ENCODE measurements at regions not wholly inside any gene's neighbourhood (a gene's known extent, or its start where the extent isn't known, plus 50 kb on each side); places are given as distances from the start of the nearest gene placed in this dataset.

DNA sequence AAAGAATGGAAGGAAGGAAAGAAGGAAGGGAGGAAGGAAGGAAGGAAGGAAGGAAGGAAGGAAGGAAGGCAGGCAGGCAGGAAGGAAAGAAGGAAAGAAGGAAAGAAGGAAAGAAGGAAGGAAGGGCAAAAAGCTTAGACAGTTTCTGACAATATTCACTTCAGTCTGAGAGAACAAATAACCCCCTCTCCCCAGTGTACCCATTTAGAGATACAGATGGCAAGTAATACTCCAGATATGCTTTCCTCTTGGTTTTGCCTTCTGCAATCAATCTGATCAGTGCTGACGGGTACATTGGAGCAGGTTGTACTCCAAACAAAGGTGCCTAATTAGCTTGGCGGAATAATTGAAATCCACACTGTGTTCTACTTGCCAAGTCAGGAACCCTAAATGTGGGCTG lies 534.6 kb upstream of the TMEFF2 start:
- TF ChIP-seq, protein P1, sequence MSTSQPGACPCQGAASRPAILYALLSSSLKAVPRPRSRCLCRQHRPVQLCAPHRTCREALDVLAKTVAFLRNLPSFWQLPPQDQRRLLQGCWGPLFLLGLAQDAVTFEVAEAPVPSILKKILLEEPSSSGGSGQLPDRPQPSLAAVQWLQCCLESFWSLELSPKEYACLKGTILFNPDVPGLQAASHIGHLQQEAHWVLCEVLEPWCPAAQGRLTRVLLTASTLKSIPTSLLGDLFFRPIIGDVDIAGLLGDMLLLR (CRISPR knock-in tag; IDR thresholded peaks at IDR 0.05), result no peak
- TF ChIP-seq ZFX (CRISPR knock-in tag; IDR thresholded peaks at IDR 0.05; ENCODE audit: low read depth) (no peak), RELA (CRISPR knock-in tag; IDR thresholded peaks at IDR 0.05) (no peak), MXI1 (IDR thresholded peaks at IDR 0.05; ENCODE audit: borderline replicate concordance, low read depth, low read length) (no peak), NR2F6 (IDR thresholded peaks at IDR 0.05) (no peak), NR2F6 (CRISPR knock-in tag; IDR thresholded peaks at IDR 0.05) (no peak), BCLAF1 (IDR thresholded peaks at IDR 0.05) (no peak), EZH2 (conservative IDR thresholded peaks at IDR 0.05; ENCODE audit: low read depth, low read length) (no peak), ZNF598 (CRISPR knock-in tag; IDR thresholded peaks at IDR 0.05; ENCODE audit: borderline replicate concordance) (no peak)
- TF ChIP-seq, protein P2, sequence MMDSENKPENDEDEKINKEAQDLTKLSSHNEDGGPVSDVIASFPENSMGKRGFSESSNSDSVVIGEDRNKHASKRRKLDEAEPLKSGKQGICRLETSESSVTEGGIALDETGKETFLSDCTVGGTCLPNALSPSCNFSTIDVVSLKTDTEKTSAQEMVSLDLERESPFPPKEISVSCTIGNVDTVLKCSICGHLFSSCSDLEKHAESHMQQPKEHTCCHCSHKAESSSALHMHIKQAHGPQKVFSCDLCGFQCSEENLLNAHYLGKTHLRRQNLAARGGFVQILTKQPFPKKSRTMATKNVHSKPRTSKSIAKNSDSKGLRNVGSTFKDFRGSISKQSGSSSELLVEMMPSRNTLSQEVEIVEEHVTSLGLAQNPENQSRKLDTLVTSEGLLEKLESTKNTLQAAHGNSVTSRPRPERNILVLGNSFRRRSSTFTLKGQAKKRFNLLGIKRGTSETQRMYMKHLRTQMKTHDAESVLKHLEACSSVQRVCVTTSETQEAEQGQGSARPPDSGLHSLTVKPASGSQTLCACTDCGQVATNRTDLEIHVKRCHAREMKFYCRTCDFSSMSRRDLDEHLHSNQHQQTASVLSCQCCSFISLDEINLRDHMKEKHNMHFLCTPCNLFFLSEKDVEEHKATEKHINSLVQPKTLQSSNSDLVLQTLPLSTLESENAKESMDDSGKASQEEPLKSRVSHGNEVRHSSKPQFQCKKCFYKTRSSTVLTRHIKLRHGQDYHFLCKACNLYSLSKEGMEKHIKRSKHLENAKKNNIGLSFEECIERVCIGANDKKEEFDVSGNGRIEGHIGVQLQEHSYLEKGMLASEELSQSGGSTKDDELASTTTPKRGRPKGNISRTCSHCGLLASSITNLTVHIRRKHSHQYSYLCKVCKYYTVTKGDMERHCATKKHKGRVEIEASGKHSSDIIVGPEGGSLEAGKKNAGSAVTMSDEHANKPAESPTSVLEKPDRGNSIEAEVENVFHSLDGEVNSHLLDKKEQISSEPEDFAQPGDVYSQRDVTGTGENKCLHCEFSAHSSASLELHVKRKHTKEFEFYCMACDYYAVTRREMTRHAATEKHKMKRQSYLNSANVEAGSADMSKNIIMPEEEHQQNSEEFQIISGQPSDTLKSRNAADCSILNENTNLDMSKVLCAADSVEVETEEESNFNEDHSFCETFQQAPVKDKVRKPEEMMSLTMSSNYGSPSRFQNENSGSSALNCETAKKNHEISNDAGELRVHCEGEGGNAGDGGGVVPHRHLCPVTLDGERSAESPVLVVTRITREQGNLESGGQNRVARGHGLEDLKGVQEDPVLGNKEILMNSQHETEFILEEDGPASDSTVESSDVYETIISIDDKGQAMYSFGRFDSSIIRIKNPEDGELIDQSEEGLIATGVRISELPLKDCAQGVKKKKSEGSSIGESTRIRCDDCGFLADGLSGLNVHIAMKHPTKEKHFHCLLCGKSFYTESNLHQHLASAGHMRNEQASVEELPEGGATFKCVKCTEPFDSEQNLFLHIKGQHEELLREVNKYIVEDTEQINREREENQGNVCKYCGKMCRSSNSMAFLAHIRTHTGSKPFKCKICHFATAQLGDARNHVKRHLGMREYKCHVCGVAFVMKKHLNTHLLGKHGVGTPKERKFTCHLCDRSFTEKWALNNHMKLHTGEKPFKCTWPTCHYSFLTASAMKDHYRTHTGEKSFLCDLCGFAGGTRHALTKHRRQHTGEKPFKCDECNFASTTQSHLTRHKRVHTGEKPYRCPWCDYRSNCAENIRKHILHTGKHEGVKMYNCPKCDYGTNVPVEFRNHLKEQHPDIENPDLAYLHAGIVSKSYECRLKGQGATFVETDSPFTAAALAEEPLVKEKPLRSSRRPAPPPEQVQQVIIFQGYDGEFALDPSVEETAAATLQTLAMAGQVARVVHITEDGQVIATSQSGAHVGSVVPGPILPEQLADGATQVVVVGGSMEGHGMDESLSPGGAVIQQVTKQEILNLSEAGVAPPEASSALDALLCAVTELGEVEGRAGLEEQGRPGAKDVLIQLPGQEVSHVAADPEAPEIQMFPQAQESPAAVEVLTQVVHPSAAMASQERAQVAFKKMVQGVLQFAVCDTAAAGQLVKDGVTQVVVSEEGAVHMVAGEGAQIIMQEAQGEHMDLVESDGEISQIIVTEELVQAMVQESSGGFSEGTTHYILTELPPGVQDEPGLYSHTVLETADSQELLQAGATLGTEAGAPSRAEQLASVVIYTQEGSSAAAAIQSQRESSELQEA (CRISPR knock-in tag; IDR thresholded peaks at IDR 0.05; ENCODE audit: not compliant biosample characterization), result no peak
- TF ChIP-seq, protein P3, sequence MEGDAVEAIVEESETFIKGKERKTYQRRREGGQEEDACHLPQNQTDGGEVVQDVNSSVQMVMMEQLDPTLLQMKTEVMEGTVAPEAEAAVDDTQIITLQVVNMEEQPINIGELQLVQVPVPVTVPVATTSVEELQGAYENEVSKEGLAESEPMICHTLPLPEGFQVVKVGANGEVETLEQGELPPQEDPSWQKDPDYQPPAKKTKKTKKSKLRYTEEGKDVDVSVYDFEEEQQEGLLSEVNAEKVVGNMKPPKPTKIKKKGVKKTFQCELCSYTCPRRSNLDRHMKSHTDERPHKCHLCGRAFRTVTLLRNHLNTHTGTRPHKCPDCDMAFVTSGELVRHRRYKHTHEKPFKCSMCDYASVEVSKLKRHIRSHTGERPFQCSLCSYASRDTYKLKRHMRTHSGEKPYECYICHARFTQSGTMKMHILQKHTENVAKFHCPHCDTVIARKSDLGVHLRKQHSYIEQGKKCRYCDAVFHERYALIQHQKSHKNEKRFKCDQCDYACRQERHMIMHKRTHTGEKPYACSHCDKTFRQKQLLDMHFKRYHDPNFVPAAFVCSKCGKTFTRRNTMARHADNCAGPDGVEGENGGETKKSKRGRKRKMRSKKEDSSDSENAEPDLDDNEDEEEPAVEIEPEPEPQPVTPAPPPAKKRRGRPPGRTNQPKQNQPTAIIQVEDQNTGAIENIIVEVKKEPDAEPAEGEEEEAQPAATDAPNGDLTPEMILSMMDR (CRISPR knock-in tag; IDR thresholded peaks at IDR 0.05), result no peak
